Spinal cord (tissue), 9 donors: ENCODE measurements at regions not wholly inside any gene's neighbourhood (a gene's known extent, or its start where the extent isn't known, plus 50 kb on each side); places are given as distances from the start of the nearest gene placed in this dataset.

Experiments
- DNase-seq, 6 donors: peaks; one replicate each; pipeline versions ENCODE4 v3.0.0 to v3.0.0-alpha.2; 2013 to 2015; ENCODE audit warnings: low spot score in 6 of 6, low read depth in 4 of 6
- H3K27ac ChIP-seq: one replicate; pipeline ENCODE4 v1.5.1; 2013; ENCODE audit warnings: low read depth, low read length, control low read depth
- H3K27me3 ChIP-seq: one replicate; pipeline ENCODE4 v1.6.1; 2013; ENCODE audit warnings: low read length; ENCODE audit not compliant: control insufficient read depth, insufficient read depth
- H3K36me3 ChIP-seq: one replicate; pipeline ENCODE4 v1.6.1; 2013; ENCODE audit warnings: low read length; ENCODE audit not compliant: control insufficient read depth, insufficient read depth
- H3K4me1 ChIP-seq: one replicate; pipeline ENCODE4 v1.6.1; 2013; ENCODE audit warnings: low read length; ENCODE audit not compliant: control insufficient read depth, insufficient read depth
- H3K4me3 ChIP-seq: one replicate; pipeline ENCODE4 v1.5.1; 2013; ENCODE audit warnings: low read depth, low read length, control low read depth
- H3K9me3 ChIP-seq: one replicate; pipeline ENCODE4 v1.6.1; 2013; ENCODE audit warnings: low read length; ENCODE audit not compliant: control insufficient read depth, insufficient read depth
- WGBS: methylation state at CpG from one replicate; pipeline ENCODE4 v1.1.5; 2013; ENCODE audit warnings: missing lambda C conversion rate; ENCODE audit not compliant: insufficient coverage; 5-methylcytosine and 5-hydroxymethylcytosine counted together
- donor health status: healthy.

- no peak for DNase-seq
- no CpG with 5 or more reads among the region's 4 CpGs for WGBS
- Histone ChIP-seq H3K4me1 (peaks cover 4% of the 10 kb centered on the region), H3K27ac (no peak overlapping the region), H3K27me3 (no peaks in the 10 kb centered on the region), H3K9me3 (no peaks in the 10 kb centered on the region), H3K36me3 (no peaks in the 10 kb centered on the region), H3K4me3 (no peak overlapping the region)
Observed at GRCh38 chr18:11322006-11322405, 172.6 kb upstream of the PIEZO2 start.

GRCh38 chr18:11320986-11321385, 171.6 kb upstream of the PIEZO2 start:
- Histone ChIP-seq H3K27ac (no peak overlapping the region), H3K4me1 (peaks cover 4% of the 10 kb centered on the region), H3K9me3 (no peaks in the 10 kb centered on the region), H3K4me3 (no peak overlapping the region), H3K27me3 (no peaks in the 10 kb centered on the region), H3K36me3 (no peaks in the 10 kb centered on the region)
- no peak for DNase-seq
- WGBS = 36% methylated on average over 2 of the region's 11 CpGs

GRCh38 chr18:11316546-11316945, 167.2 kb upstream of the PIEZO2 start:
- H3K4me3 ChIP-seq = no peak overlapping the region
- no peak for DNase-seq
- no peak overlapping the region for H3K27ac ChIP-seq
- no peaks in the 10 kb centered on the region for H3K4me1 ChIP-seq
- no peaks in the 10 kb centered on the region for H3K27me3 ChIP-seq
- no peaks in the 10 kb centered on the region for H3K9me3 ChIP-seq
- no peaks in the 10 kb centered on the region for H3K36me3 ChIP-seq

GRCh38 chr18:11310476-11311086, 161.2 kb upstream of the PIEZO2 start:
- Histone ChIP-seq H3K27me3 (no peaks in the 10 kb centered on the region), H3K27ac (no peak overlapping the region), H3K4me1 (no peaks in the 10 kb centered on the region), H3K4me3 (no peak overlapping the region), H3K9me3 (no peaks in the 10 kb centered on the region), H3K36me3 (no peaks in the 10 kb centered on the region)
- 83% methylated on average over 1 of the region's 1 CpG for WGBS
- no peak for DNase-seq

- Histone ChIP-seq H3K4me3 (no peak overlapping the region), H3K27me3 (no peaks in the 10 kb centered on the region), H3K27ac (no peak overlapping the region), H3K4me1 (peaks cover 4% of the 10 kb centered on the region), H3K36me3 (no peaks in the 10 kb centered on the region), H3K9me3 (no peaks in the 10 kb centered on the region)
- no peak for DNase-seq
- WGBS = 0% methylated on average over 1 of the region's 3 CpGs
Observed at GRCh38 chr18:11309172-11309571, 159.8 kb upstream of the PIEZO2 start.

- Histone ChIP-seq H3K27ac (no peak overlapping the region), H3K4me3 (no peak overlapping the region), H3K4me1 (peaks cover 4% of the 10 kb centered on the region), H3K27me3 (no peaks in the 10 kb centered on the region), H3K36me3 (no peaks in the 10 kb centered on the region), H3K9me3 (no peaks in the 10 kb centered on the region)
- WGBS = 95% methylated on average over 4 of the region's 5 CpGs
- no peak for DNase-seq
Observed at GRCh38 chr18:11308499-11308898, 159.1 kb upstream of the PIEZO2 start.

- Histone ChIP-seq H3K27ac (no peak overlapping the region), H3K4me1 (peaks cover 4% of the 10 kb centered on the region), H3K27me3 (no peaks in the 10 kb centered on the region), H3K4me3 (no peak overlapping the region), H3K36me3 (no peaks in the 10 kb centered on the region), H3K9me3 (no peaks in the 10 kb centered on the region)
- no peak for DNase-seq
- WGBS = 91% methylated on average over 1 of the region's 2 CpGs
Observed at GRCh38 chr18:11307716-11308115, 158.3 kb upstream of the PIEZO2 start.

GRCh38 chr18:11305507-11305906, 156.1 kb upstream of the PIEZO2 start:
- WGBS = 100% methylated on average over 1 of the region's 2 CpGs

GRCh38 chr18:11304928-11305327, 155.6 kb upstream of the PIEZO2 start:
- Histone ChIP-seq H3K27ac (no peak overlapping the region), H3K4me3 (no peak overlapping the region), H3K9me3 (peaks cover 7% of the 10 kb centered on the region), H3K4me1 (peaks cover 4% of the 10 kb centered on the region), H3K36me3 (no peaks in the 10 kb centered on the region), H3K27me3 (no peaks in the 10 kb centered on the region)
- 43% methylated on average over 2 of the region's 4 CpGs for WGBS
- peak in 1 of 6 donors; percentile 20 for DNase-seq

More at GRCh38 chr18:11305507-11305906, 156.1 kb upstream of the PIEZO2 start:
- H3K27me3 ChIP-seq = no peaks in the 10 kb centered on the region
- H3K9me3 ChIP-seq = peaks cover 4% of the 10 kb centered on the region
- H3K36me3 ChIP-seq = no peaks in the 10 kb centered on the region
- H3K4me3 ChIP-seq = no peak overlapping the region
- no peak for DNase-seq
- no peak overlapping the region for H3K27ac ChIP-seq
- H3K4me1 ChIP-seq = peaks cover 4% of the 10 kb centered on the region

GRCh38 chr18:11296946-11297345, 147.6 kb upstream of the PIEZO2 start:
- no peak for DNase-seq
- Histone ChIP-seq H3K4me1 (no peaks in the 10 kb centered on the region), H3K9me3 (peaks cover 11% of the 10 kb centered on the region), H3K4me3 (no peak overlapping the region), H3K27ac (no peak overlapping the region), H3K27me3 (no peaks in the 10 kb centered on the region), H3K36me3 (no peaks in the 10 kb centered on the region)
- no CpG with 5 or more reads among the region's 1 CpG for WGBS
